ENCODE measurements at regions not wholly inside any gene's neighbourhood (a gene's known extent, or its start where the extent isn't known, plus 50 kb on each side); places are given as distances from the start of the nearest gene placed in this dataset.

DNA sequence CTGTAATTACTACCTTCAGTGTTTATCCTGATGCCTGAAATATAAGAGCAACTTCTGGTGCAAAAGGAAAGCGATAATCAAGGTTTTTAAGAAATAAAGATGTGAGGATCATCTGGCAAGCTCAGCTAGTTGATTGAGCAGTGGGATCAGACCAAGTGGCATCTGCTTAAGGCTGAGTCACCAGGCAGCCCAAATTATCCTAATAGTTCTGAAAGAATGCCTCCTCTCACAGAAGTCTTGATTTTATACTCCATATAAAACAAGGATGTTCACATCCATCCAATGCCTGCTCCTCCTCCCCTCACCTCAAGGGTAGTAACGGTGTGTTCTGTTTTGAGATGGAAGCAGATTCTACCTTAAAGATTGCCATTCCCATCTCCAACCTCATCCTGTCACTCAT is 134.5 kb upstream of the RASGEF1B start:
- no peak overlapping the region for H3K27ac ChIP-seq (ENCODE audit: low read length)

DNA sequence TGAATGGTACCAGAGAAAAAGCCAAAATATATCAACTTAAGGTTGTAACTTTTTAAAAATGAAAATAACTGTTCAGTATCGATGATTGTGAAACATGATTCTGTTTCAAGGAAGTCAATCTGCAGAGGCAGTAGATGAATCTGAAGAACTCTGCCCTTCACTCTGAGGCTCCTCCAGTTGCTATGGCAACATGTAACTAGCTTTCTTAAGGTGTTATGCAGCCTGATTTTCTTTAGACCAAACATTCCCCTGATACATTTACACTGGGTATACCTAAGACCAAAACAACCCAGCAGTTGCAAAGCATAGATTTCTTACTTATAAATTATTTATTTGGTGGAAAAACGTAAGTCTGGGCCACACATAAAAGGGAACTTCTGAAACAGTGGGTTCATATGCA is 133.6 kb upstream of the RASGEF1B start:
- Histone ChIP-seq H3K4me1 (ENCODE audit: control insufficient read depth, insufficient read depth, low read length) (peaks cover 14% of the 10 kb centered on the region), H3K27ac (ENCODE audit: low read length) (no peak overlapping the region), H3K36me3 (ENCODE audit: control insufficient read depth, insufficient read depth, low read length) (no peaks in the 10 kb centered on the region), H3K27me3 (ENCODE audit: control insufficient read depth, insufficient read depth, low read length) (no peaks in the 10 kb centered on the region), H3K9me3 (replicated peaks; ENCODE audit: control insufficient read depth, low read depth, low read length) (no peaks in the 10 kb centered on the region), H3K4me3 (ENCODE audit: low read length) (no peak overlapping the region)
- WGBS (ENCODE audit: insufficient coverage) = no CpG with 5 or more reads among the region's 2 CpGs
- no peak for DNase-seq

More for the DNA sequence above, 134.5 kb upstream of the RASGEF1B start:
- no peak overlapping the region for H3K4me3 ChIP-seq (ENCODE audit: low read length)
- no peaks in the 10 kb centered on the region for H3K27me3 ChIP-seq (ENCODE audit: control insufficient read depth, insufficient read depth, low read length)
- WGBS (ENCODE audit: insufficient coverage) = 100% methylated on average over 1 of the region's 2 CpGs
- DNase-seq = no peak
- H3K9me3 ChIP-seq (replicated peaks; ENCODE audit: control insufficient read depth, low read depth, low read length) = no peaks in the 10 kb centered on the region
- H3K4me1 ChIP-seq (ENCODE audit: control insufficient read depth, insufficient read depth, low read length) = peaks cover 7% of the 10 kb centered on the region
- no peaks in the 10 kb centered on the region for H3K36me3 ChIP-seq (ENCODE audit: control insufficient read depth, insufficient read depth, low read length)

DNA sequence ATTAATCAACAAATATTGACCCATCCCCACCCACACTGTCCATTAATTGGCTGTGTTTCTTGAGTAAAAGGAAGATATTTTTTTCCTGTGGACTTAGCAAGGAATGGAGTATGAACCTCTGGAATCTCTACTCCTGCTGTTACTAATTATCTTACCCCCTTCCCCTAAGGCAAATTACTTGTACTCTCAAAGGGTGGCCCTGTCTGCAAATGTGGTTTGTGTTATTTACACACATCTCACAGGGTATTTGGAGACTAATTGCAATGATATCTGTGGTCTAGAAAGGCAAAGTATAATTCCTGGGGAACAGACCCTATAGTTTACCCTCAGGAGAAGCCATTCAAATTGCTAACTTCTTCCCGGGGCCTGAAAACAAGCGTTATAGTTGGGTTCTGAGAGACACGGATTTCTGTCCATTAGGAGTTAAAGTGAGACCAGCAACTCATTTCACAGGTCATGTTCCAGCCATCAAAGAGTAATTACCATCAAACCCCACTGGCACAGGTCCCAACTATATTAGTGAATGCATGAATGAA is 133.0 kb upstream of the RASGEF1B start:
- H3K4me3 ChIP-seq (ENCODE audit: low read length) = no peak overlapping the region
- no peak for DNase-seq
- H3K27me3 ChIP-seq (ENCODE audit: control insufficient read depth, insufficient read depth, low read length) = no peaks in the 10 kb centered on the region
- no CpG with 5 or more reads among the region's 3 CpGs for WGBS (ENCODE audit: insufficient coverage)
- no peaks in the 10 kb centered on the region for H3K36me3 ChIP-seq (ENCODE audit: control insufficient read depth, insufficient read depth, low read length)
- H3K27ac ChIP-seq (ENCODE audit: low read length) = no peak overlapping the region
- peaks cover 18% of the 10 kb centered on the region for H3K4me1 ChIP-seq (ENCODE audit: control insufficient read depth, insufficient read depth, low read length)
- H3K9me3 ChIP-seq (replicated peaks; ENCODE audit: control insufficient read depth, low read depth, low read length) = no peaks in the 10 kb centered on the region

DNA sequence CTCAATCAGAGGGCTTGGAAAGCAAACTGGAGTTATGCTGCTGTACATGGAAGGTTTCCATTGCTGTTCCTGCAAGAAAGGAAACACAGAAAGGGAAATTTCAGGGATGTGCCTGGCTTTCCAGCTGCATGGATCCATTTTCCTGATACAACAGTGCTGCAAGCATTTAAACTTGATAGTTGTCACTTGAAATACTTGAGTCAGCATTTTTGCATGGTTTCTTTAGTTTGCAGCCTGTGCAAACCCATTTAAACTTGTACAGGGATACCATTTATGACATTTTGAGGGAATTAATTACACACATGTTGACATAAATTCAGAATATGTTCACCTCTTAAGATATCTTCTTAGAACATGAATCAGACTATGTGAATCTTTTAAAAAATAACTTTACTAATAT is 131.1 kb upstream of the RASGEF1B start:
- no peak overlapping the region for H3K27ac ChIP-seq (ENCODE audit: low read length)
- no peak overlapping the region for H3K4me3 ChIP-seq (ENCODE audit: low read length)
- peaks cover 5% of the 10 kb centered on the region for H3K9me3 ChIP-seq (replicated peaks; ENCODE audit: control insufficient read depth, low read depth, low read length)
- no peaks in the 10 kb centered on the region for H3K36me3 ChIP-seq (ENCODE audit: control insufficient read depth, insufficient read depth, low read length)
- DNase-seq = no peak
- peaks cover 21% of the 10 kb centered on the region for H3K4me1 ChIP-seq (ENCODE audit: control insufficient read depth, insufficient read depth, low read length)
- H3K27me3 ChIP-seq (ENCODE audit: control insufficient read depth, insufficient read depth, low read length) = no peaks in the 10 kb centered on the region

DNA sequence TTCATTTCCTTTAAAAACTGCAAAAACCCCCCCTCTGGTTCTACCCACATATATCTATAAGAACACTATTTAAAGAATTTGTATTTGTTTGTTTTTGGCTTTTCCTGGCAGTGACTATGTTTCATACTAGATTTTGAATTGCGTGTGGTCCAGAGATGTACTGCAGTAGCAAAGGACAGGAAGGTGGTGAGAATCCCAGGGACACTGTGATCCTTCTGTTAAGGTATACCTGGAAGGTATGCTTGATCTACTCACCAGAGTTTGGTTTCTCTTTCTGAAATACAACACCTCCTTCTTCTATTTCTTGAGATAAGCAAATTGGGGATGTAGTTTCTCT is 129.6 kb upstream of the RASGEF1B start:
- H3K27me3 ChIP-seq (ENCODE audit: control insufficient read depth, insufficient read depth, low read length) = no peaks in the 10 kb centered on the region
- WGBS (ENCODE audit: insufficient coverage) = no CpG with 5 or more reads among the region's 1 CpG
- H3K9me3 ChIP-seq (replicated peaks; ENCODE audit: control insufficient read depth, low read depth, low read length) = peaks cover 6% of the 10 kb centered on the region
- H3K27ac ChIP-seq (ENCODE audit: low read length) = peak overlapping the region; percentile 62
- H3K36me3 ChIP-seq (ENCODE audit: control insufficient read depth, insufficient read depth, low read length) = no peaks in the 10 kb centered on the region
- H3K4me3 ChIP-seq (ENCODE audit: low read length) = no peak overlapping the region
- DNase-seq = no peak
- H3K4me1 ChIP-seq (ENCODE audit: control insufficient read depth, insufficient read depth, low read length) = peaks cover 15% of the 10 kb centered on the region

DNA sequence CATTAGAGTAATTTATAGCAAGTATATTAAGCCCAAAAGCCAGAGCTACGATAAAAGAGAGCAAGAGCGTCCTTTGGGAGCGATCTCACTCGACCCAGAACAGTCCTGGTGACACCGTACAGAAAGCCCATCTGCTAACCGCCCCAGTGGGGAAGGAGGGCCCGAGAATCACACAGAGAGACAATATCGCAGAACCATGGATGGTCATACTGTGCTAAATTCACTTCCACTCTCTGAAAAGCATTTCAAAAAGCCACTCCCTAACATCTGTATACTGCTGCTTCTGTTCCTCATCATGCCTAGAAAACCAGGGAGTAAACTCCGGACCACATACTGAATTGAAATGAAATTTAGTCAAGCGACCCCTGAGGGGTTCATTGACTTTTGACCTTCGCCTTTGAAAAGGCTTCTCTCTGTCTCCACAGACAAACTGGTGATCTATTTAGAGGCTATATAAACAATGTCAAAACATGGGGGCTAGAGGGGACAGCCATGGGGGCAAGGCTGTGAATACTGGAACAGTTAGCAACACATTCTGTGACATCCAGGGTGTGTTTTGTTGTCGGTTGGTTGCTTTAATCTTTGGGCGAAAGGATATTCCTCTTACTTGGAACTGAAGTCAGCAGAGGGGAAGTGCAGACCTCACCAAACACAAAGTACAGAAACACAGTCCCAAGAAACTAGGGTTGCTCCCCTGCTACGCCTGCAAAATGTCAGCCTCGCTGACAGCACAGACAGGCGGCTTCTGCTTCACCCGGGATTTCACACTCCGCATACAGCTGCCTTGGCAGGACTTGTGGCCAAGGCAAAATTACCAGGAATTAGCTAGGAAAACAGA is 129.0 kb upstream of the RASGEF1B start:
- Histone ChIP-seq H3K27ac (ENCODE audit: low read length) (peak overlapping the region; percentile 62), H3K4me1 (ENCODE audit: control insufficient read depth, insufficient read depth, low read length) (peaks cover 15% of the 10 kb centered on the region), H3K9me3 (replicated peaks; ENCODE audit: control insufficient read depth, low read depth, low read length) (peaks cover 6% of the 10 kb centered on the region), H3K4me3 (ENCODE audit: low read length) (no peak overlapping the region), H3K36me3 (ENCODE audit: control insufficient read depth, insufficient read depth, low read length) (no peaks in the 10 kb centered on the region), H3K27me3 (ENCODE audit: control insufficient read depth, insufficient read depth, low read length) (no peaks in the 10 kb centered on the region)
- DNase-seq = peak; percentile 86
- 18% methylated on average over 7 of the region's 18 CpGs for WGBS (ENCODE audit: insufficient coverage)

DNA sequence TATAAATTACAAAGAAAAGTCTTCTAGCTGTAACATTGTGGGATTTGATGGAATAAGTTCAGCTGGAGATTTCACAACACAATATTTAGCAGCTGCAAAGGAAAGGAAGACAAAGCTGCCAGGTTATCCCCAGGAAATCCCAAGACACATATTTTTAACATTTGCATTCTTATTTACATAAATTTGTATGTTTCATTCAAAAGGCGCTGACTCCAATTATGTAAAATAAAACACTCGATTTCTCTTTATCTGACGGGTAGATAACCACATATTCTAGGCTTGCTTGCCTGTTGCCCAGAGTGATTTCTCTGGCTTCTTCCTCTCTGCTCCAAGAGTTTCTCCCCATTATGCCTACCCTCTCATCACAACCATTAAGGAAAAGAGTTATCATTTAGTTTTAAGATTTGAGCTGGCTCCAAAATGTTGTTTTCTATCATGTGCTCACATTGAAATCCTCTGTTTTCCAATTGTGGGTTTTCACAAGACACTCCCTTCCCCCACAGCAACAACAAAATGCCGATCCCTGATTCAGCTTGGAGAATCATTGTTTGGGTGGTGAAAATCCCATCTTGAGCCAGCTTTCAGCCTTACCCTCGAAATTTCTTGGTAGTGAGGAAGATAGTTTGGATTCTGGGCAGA is 128.2 kb upstream of the RASGEF1B start:
- peaks cover 15% of the 10 kb centered on the region for H3K4me1 ChIP-seq (ENCODE audit: control insufficient read depth, insufficient read depth, low read length)
- 42% methylated on average over 3 of the region's 5 CpGs for WGBS (ENCODE audit: insufficient coverage)
- peaks cover 6% of the 10 kb centered on the region for H3K9me3 ChIP-seq (replicated peaks; ENCODE audit: control insufficient read depth, low read depth, low read length)
- no peaks in the 10 kb centered on the region for H3K27me3 ChIP-seq (ENCODE audit: control insufficient read depth, insufficient read depth, low read length)
- peak; percentile 95 for DNase-seq
- H3K4me3 ChIP-seq (ENCODE audit: low read length) = no peak overlapping the region
- no peaks in the 10 kb centered on the region for H3K36me3 ChIP-seq (ENCODE audit: control insufficient read depth, insufficient read depth, low read length)
- H3K27ac ChIP-seq (ENCODE audit: low read length) = peak overlapping the region; percentile 62

DNA sequence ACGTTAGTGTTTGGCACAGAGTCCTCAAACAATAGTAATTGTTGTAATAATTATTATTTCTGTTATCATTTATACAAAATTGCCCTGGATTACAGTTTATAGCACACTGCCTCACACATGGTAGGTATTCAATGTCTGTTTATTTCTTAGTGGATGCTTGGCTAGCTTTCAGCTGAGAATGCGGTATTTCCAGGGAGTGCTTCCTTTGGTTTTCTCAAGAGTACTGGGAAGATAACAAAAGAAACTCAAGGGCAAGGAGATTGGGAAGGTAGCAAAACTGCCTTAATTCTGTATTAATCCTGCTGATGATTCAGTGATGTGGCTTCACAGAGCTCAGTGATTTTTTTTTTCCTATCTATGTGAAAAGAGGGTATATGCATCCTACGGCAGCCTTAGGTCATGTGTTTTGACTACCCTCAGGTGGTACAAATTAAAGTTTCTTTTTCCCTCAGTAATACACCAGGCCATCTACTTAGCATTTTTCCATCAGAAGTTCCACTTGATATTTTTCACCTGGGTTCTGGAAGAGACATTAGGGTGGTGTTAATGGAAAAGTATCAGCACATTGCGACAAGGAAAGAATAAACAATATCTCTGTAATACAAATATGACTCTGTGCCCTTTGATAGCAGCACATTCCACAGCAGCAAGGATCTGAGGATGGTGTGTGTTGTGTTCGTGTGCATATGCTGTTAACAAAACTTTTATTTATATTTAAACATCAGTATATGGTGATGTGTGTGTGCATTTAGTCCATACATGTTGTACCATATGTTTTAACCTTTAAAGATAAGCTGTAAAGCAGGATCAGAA is 124.3 kb upstream of the RASGEF1B start:
- WGBS (ENCODE audit: insufficient coverage) = 29% methylated on average over 1 of the region's 5 CpGs

DNA sequence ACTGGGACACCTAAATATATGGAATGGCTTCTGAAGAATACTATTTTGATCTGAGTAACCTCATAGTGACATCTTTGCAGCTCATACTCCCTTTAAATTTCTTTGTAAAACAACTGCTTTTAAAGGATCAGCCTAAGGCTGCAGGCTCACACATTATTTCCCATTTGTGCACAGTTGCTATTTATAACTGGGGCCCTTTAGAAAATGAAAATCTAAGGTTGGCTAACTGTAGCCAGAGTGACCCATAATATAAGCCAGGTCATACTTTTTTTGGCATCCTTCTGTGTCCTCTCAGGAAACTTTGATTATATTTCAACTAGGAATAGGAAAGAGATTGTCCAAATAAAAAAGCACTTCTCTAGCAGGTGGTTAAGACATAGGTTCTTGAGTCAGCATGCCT is 123.6 kb upstream of the RASGEF1B start:
- Histone ChIP-seq H3K36me3 (ENCODE audit: control insufficient read depth, insufficient read depth, low read length) (no peaks in the 10 kb centered on the region), H3K4me3 (ENCODE audit: low read length) (no peak overlapping the region), H3K9me3 (replicated peaks; ENCODE audit: control insufficient read depth, low read depth, low read length) (peaks cover 6% of the 10 kb centered on the region), H3K27ac (ENCODE audit: low read length) (no peak overlapping the region), H3K4me1 (ENCODE audit: control insufficient read depth, insufficient read depth, low read length) (peaks cover 7% of the 10 kb centered on the region), H3K27me3 (ENCODE audit: control insufficient read depth, insufficient read depth, low read length) (no peaks in the 10 kb centered on the region)
- peak; percentile 37 for DNase-seq

More for the DNA sequence above, 124.3 kb upstream of the RASGEF1B start:
- DNase-seq = no peak
- H3K36me3 ChIP-seq (ENCODE audit: control insufficient read depth, insufficient read depth, low read length) = no peaks in the 10 kb centered on the region
- no peak overlapping the region for H3K27ac ChIP-seq (ENCODE audit: low read length)
- no peak overlapping the region for H3K4me3 ChIP-seq (ENCODE audit: low read length)
- H3K27me3 ChIP-seq (ENCODE audit: control insufficient read depth, insufficient read depth, low read length) = no peaks in the 10 kb centered on the region
- peaks cover 12% of the 10 kb centered on the region for H3K4me1 ChIP-seq (ENCODE audit: control insufficient read depth, insufficient read depth, low read length)
- H3K9me3 ChIP-seq (replicated peaks; ENCODE audit: control insufficient read depth, low read depth, low read length) = peaks cover 6% of the 10 kb centered on the region
